ENCODE measurements at regions not wholly inside any gene's neighbourhood (a gene's known extent, or its start where the extent isn't known, plus 50 kb on each side); places are given as distances from the start of the nearest gene placed in this dataset.

GRCh38 chr9:19946441-19947109 lies 157.7 kb upstream of the SLC24A2 start:
- Histone ChIP-seq H4K91ac (ENCODE audit: low read depth, low read length, poor library complexity) (no peak overlapping the region), H2BK12ac (ENCODE audit: low read length) (no peak overlapping the region), H3K27me3 (ENCODE audit: control insufficient read depth in 3 of 3, insufficient read depth in 3 of 3, low read depth in 1 of 3, low read length in 3 of 3) (no peaks in the 10 kb centered on the region), H3K9me3 (replicated peaks in 1 of 2; ENCODE audit: control insufficient read depth in 2 of 2, insufficient read depth in 1 of 2, low read depth in 1 of 2, low read length in 2 of 2) (no peaks in the 10 kb centered on the region), H3K4ac (ENCODE audit: low read length) (no peak overlapping the region), H2AK5ac (ENCODE audit: low read depth, low read length) (no peak overlapping the region), H3K18ac (ENCODE audit: low read length) (no peak overlapping the region), H4K8ac (ENCODE audit: low read depth, low read length) (no peak overlapping the region), H3K27ac (replicated peaks; ENCODE audit: low read length) (no peak overlapping the region), H3K79me1 (ENCODE audit: low read depth, low read length) (no peaks in the 10 kb centered on the region), H2BK5ac (ENCODE audit: low read length) (no peak overlapping the region), H2AFZ (ENCODE audit: low read length) (peak overlapping the region; percentile 9), H3K23ac (ENCODE audit: low read depth, low read length, poor library complexity) (no peak overlapping the region), H3K4me1 (ENCODE audit: control insufficient read depth in 2 of 2, insufficient read depth in 1 of 2, low read depth in 1 of 2, low read length in 2 of 2) (peaks cover 0 to 2% of the 10 kb centered on the region in 2 donors), H3K9ac (ENCODE audit: low read depth, low read length, poor library complexity) (no peak overlapping the region), H3K36me3 (replicated peaks in 1 of 2; ENCODE audit: control insufficient read depth in 2 of 2, insufficient read depth in 2 of 2, low read length in 2 of 2) (no peaks in the 10 kb centered on the region), H2BK120ac (ENCODE audit: low read depth, low read length) (no peak overlapping the region), H3K4me3 (ENCODE audit: low read length in 2 of 2) (no peak overlapping the region), H3K4me2 (ENCODE audit: insufficient read depth, low read length, poor library complexity, severe bottlenecking) (no peak overlapping the region), H2BK15ac (ENCODE audit: low read length) (no peak overlapping the region), H3K14ac (ENCODE audit: low read length) (no peak overlapping the region)
- WGBS, 2 donors (ENCODE audit: extremely low coverage in 2 of 2, insufficient read length in 2 of 2, insufficient replicate concordance in 1 of 2) = no CpG with 5 or more reads among the region's 4 CpGs
- no peak for DNase-seq (ENCODE audit: low spot score)

DNA sequence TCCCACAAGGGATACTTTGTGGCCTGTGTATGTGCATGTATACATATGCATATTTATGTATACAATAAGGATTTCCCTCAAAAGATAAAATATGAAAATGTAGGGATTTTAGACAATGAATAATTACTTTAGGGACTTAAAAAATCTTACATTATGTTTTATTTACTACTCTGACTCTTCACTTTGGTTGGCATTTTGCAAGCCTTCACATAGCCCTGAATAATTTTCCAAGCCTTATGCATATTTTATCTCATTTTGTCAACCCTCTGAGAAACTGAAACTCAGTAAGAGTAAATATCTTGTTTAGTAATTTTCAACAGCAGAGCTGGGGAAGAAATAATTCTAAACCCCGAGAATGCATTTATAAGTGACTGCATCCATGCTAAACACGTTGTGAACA lies 153.0 kb upstream of the SLC24A2 start:
- no peaks in the 10 kb centered on the region for H3K27me3 ChIP-seq (ENCODE audit: control insufficient read depth in 3 of 3, insufficient read depth in 3 of 3, low read depth in 1 of 3, low read length in 3 of 3)
- no peak overlapping the region for H2BK5ac ChIP-seq (ENCODE audit: low read length)
- H2AFZ ChIP-seq (ENCODE audit: low read length) = no peak overlapping the region
- no peak overlapping the region for H3K14ac ChIP-seq (ENCODE audit: low read length)
- H3K27ac ChIP-seq (replicated peaks; ENCODE audit: low read length) = no peak overlapping the region
- no peak overlapping the region for H2BK120ac ChIP-seq (ENCODE audit: low read depth, low read length)
- no peak overlapping the region for H3K23ac ChIP-seq (ENCODE audit: low read depth, low read length, poor library complexity)
- H3K18ac ChIP-seq (ENCODE audit: low read length) = no peak overlapping the region
- DNase-seq (ENCODE audit: low spot score) = no peak
- no peak overlapping the region for H3K4ac ChIP-seq (ENCODE audit: low read length)
- H2AK5ac ChIP-seq (ENCODE audit: low read depth, low read length) = no peak overlapping the region
- H3K9me3 ChIP-seq (replicated peaks in 1 of 2; ENCODE audit: control insufficient read depth in 2 of 2, insufficient read depth in 1 of 2, low read depth in 1 of 2, low read length in 2 of 2) = no peaks in the 10 kb centered on the region
- no CpG with 5 or more reads among the region's 2 CpGs for WGBS, 2 donors (ENCODE audit: extremely low coverage in 2 of 2, insufficient read length in 2 of 2, insufficient replicate concordance in 1 of 2)
- H4K8ac ChIP-seq (ENCODE audit: low read depth, low read length) = no peak overlapping the region
- H3K4me2 ChIP-seq (ENCODE audit: insufficient read depth, low read length, poor library complexity, severe bottlenecking) = no peak overlapping the region
- no peak overlapping the region for H3K4me3 ChIP-seq (ENCODE audit: low read length in 2 of 2)
- no peak overlapping the region for H2BK12ac ChIP-seq (ENCODE audit: low read length)
- no peak overlapping the region for H2BK15ac ChIP-seq (ENCODE audit: low read length)
- no peaks in the 10 kb centered on the region for H3K79me1 ChIP-seq (ENCODE audit: low read depth, low read length)
- H3K4me1 ChIP-seq (ENCODE audit: control insufficient read depth in 2 of 2, insufficient read depth in 1 of 2, low read depth in 1 of 2, low read length in 2 of 2) = peaks cover 4 to 6% of the 10 kb centered on the region in 2 donors
- no peaks in the 10 kb centered on the region for H3K36me3 ChIP-seq (replicated peaks in 1 of 2; ENCODE audit: control insufficient read depth in 2 of 2, insufficient read depth in 2 of 2, low read length in 2 of 2)
- H4K91ac ChIP-seq (ENCODE audit: low read depth, low read length, poor library complexity) = no peak overlapping the region
- H3K9ac ChIP-seq (ENCODE audit: low read depth, low read length, poor library complexity) = no peak overlapping the region

DNA sequence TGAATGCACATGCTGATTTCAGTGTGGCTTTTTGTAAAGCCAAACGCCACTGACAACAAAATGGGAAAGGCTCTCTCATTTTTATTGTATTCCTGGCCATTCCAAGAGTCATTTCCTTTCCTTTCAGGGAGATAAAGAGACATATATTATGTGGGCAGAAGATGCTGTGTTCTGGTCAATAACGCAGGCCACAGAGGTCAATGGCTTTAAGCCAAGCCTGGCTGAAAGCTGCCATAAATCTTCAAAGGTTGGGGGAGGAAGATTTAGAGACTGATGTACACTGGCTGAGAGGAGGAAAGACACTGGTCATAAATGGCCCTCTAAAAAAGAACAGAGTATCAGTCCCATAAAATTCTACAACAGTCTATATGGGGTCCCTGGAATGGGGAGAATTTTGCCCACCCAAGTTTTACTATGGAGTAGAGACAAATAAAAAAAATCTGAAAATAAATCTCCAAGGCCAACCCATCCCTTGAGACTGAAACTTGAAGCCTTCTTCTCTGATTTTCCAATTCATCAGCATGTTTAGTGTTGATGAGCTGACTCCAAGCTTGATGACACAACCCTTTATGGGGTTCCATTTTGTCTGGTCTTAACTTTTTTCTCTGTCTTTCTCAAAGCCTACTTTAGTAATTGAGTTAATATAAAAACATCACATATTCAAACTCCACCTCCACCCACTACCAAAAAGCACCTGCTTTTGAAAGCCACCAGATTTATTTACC lies 152.1 kb upstream of the SLC24A2 start:
- Histone ChIP-seq H2AFZ (ENCODE audit: low read length) (no peak overlapping the region), H2BK12ac (ENCODE audit: low read length) (no peak overlapping the region), H3K23ac (ENCODE audit: low read depth, low read length, poor library complexity) (no peak overlapping the region), H3K79me1 (ENCODE audit: low read depth, low read length) (no peaks in the 10 kb centered on the region), H3K18ac (ENCODE audit: low read length) (no peak overlapping the region), H3K9me3 (replicated peaks in 1 of 2; ENCODE audit: control insufficient read depth in 2 of 2, insufficient read depth in 1 of 2, low read depth in 1 of 2, low read length in 2 of 2) (no peaks in the 10 kb centered on the region), H2BK5ac (ENCODE audit: low read length) (no peak overlapping the region), H3K14ac (ENCODE audit: low read length) (no peak overlapping the region), H3K4ac (ENCODE audit: low read length) (no peak overlapping the region), H3K9ac (ENCODE audit: low read depth, low read length, poor library complexity) (no peak overlapping the region), H3K4me1 (ENCODE audit: control insufficient read depth in 2 of 2, insufficient read depth in 1 of 2, low read depth in 1 of 2, low read length in 2 of 2) (peaks cover 4 to 6% of the 10 kb centered on the region in 2 donors), H3K4me2 (ENCODE audit: insufficient read depth, low read length, poor library complexity, severe bottlenecking) (no peak overlapping the region), H3K4me3 (ENCODE audit: low read length in 2 of 2) (no peak overlapping the region), H3K36me3 (replicated peaks in 1 of 2; ENCODE audit: control insufficient read depth in 2 of 2, insufficient read depth in 2 of 2, low read length in 2 of 2) (no peaks in the 10 kb centered on the region), H4K91ac (ENCODE audit: low read depth, low read length, poor library complexity) (no peak overlapping the region), H3K27me3 (ENCODE audit: control insufficient read depth in 3 of 3, insufficient read depth in 3 of 3, low read depth in 1 of 3, low read length in 3 of 3) (no peaks in the 10 kb centered on the region), H2BK120ac (ENCODE audit: low read depth, low read length) (no peak overlapping the region), H4K8ac (ENCODE audit: low read depth, low read length) (no peak overlapping the region), H2AK5ac (ENCODE audit: low read depth, low read length) (no peak overlapping the region), H2BK15ac (ENCODE audit: low read length) (no peak overlapping the region), H3K27ac (replicated peaks; ENCODE audit: low read length) (no peak overlapping the region)
- no CpG with 5 or more reads among the region's 2 CpGs for WGBS, 2 donors (ENCODE audit: extremely low coverage in 2 of 2, insufficient read length in 2 of 2, insufficient replicate concordance in 1 of 2)
- DNase-seq (ENCODE audit: low spot score) = no peak

- no peaks in the 10 kb centered on the region for H3K36me3 ChIP-seq (replicated peaks in 1 of 2; ENCODE audit: control insufficient read depth in 2 of 2, insufficient read depth in 2 of 2, low read length in 2 of 2)
- DNase-seq (ENCODE audit: low spot score) = no peak
- H3K23ac ChIP-seq (ENCODE audit: low read depth, low read length, poor library complexity) = no peak overlapping the region
Observed at GRCh38 chr9:19939734-19940278, 151.0 kb upstream of the SLC24A2 start.

More at GRCh38 chr9:19939734-19940278, 151.0 kb upstream of the SLC24A2 start:
- no peak overlapping the region for H3K4me2 ChIP-seq (ENCODE audit: insufficient read depth, low read length, poor library complexity, severe bottlenecking)
- H3K4me3 ChIP-seq (ENCODE audit: low read length in 2 of 2) = no peak overlapping the region
- H3K27me3 ChIP-seq (ENCODE audit: control insufficient read depth in 3 of 3, insufficient read depth in 3 of 3, low read depth in 1 of 3, low read length in 3 of 3) = peaks cover 0 to 2% (median 0%) of the 10 kb centered on the region in 3 experiments
- no peaks in the 10 kb centered on the region for H3K79me1 ChIP-seq (ENCODE audit: low read depth, low read length)
- H4K91ac ChIP-seq (ENCODE audit: low read depth, low read length, poor library complexity) = no peak overlapping the region
- H2BK120ac ChIP-seq (ENCODE audit: low read depth, low read length) = no peak overlapping the region
- no peak overlapping the region for H2BK12ac ChIP-seq (ENCODE audit: low read length)
- H2AFZ ChIP-seq (ENCODE audit: low read length) = no peak overlapping the region
- H4K8ac ChIP-seq (ENCODE audit: low read depth, low read length) = no peak overlapping the region
- no CpG with 5 or more reads among the region's 5 CpGs for WGBS, 2 donors (ENCODE audit: extremely low coverage in 2 of 2, insufficient read length in 2 of 2, insufficient replicate concordance in 1 of 2)
- no peak overlapping the region for H3K4ac ChIP-seq (ENCODE audit: low read length)
- H3K9me3 ChIP-seq (replicated peaks in 1 of 2; ENCODE audit: control insufficient read depth in 2 of 2, insufficient read depth in 1 of 2, low read depth in 1 of 2, low read length in 2 of 2) = no peaks in the 10 kb centered on the region
- no peak overlapping the region for H2AK5ac ChIP-seq (ENCODE audit: low read depth, low read length)
- no peak overlapping the region for H3K18ac ChIP-seq (ENCODE audit: low read length)
- H3K4me1 ChIP-seq (ENCODE audit: control insufficient read depth in 2 of 2, insufficient read depth in 1 of 2, low read depth in 1 of 2, low read length in 2 of 2) = peaks cover 4 to 6% of the 10 kb centered on the region in 2 donors
- no peak overlapping the region for H2BK15ac ChIP-seq (ENCODE audit: low read length)
- H3K9ac ChIP-seq (ENCODE audit: low read depth, low read length, poor library complexity) = no peak overlapping the region
- H2BK5ac ChIP-seq (ENCODE audit: low read length) = no peak overlapping the region
- H3K27ac ChIP-seq (replicated peaks; ENCODE audit: low read length) = no peak overlapping the region
- no peak overlapping the region for H3K14ac ChIP-seq (ENCODE audit: low read length)

Measured in neuronal stem cell (in vitro differentiated cells).